ENCODE measurements at regions not wholly inside any gene's neighbourhood (a gene's known extent, or its start where the extent isn't known, plus 50 kb on each side); places are given as distances from the start of the nearest gene placed in this dataset.

DNA sequence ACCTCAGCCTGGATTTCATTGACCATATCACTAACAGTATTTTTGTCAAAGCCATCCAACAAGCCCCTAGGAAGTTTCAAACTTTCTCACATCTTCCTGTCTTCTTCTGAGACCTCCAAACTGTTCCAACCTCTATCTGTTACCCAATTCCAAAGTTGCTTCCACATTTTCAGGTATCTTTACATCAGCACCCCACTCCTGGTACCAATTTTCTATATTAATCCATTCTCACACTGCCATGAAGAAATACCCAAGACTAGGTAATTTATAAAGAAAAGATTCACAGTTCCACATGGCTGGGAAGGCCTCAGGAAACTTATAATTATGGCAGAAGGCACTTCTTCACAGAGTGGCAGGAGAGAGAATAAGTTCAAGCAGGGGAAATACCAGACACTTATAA, 571.9 kb upstream of the PHF14 start:
- intact Hi-C loops (cut with DNase I, micrococcal nuclease): no loop called here
- H3K27ac ChIP-seq (ENCODE audit: low read depth in 1 of 2, low read length in 2 of 2): no peak overlapping the region
- no peaks in the 10 kb centered on the region for H3K36me3 ChIP-seq (ENCODE audit: insufficient read depth, low read length)
- Mint-ChIP-seq H3K27ac (no peak overlapping the region), H3K4me3 (no peak overlapping the region), H3K4me1 (ENCODE audit: low read depth) (no peaks in the 10 kb centered on the region), H3K27me3 (no peaks in the 10 kb centered on the region), H3K36me3 (ENCODE audit: low read depth) (no peaks in the 10 kb centered on the region), H3K9me3 (peaks cover 11% of the 10 kb centered on the region)
- no peak for DNase-seq
- H3K4me1 ChIP-seq (ENCODE audit: insufficient read depth, low read length): no peaks in the 10 kb centered on the region
- no peak for ATAC-seq (ENCODE audit: poor library complexity)
- CTCF ChIA-PET: no interaction called here
- POLR2A ChIA-PET: no interaction called here
- H3K27me3 ChIP-seq (ENCODE audit: control insufficient read depth in 1 of 2, insufficient read depth in 2 of 2, low read length in 2 of 2): no peaks in the 10 kb centered on the region
- TF ChIP-seq, protein P1, sequence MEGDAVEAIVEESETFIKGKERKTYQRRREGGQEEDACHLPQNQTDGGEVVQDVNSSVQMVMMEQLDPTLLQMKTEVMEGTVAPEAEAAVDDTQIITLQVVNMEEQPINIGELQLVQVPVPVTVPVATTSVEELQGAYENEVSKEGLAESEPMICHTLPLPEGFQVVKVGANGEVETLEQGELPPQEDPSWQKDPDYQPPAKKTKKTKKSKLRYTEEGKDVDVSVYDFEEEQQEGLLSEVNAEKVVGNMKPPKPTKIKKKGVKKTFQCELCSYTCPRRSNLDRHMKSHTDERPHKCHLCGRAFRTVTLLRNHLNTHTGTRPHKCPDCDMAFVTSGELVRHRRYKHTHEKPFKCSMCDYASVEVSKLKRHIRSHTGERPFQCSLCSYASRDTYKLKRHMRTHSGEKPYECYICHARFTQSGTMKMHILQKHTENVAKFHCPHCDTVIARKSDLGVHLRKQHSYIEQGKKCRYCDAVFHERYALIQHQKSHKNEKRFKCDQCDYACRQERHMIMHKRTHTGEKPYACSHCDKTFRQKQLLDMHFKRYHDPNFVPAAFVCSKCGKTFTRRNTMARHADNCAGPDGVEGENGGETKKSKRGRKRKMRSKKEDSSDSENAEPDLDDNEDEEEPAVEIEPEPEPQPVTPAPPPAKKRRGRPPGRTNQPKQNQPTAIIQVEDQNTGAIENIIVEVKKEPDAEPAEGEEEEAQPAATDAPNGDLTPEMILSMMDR (IDR thresholded peaks at IDR 0.05): no peak
- peaks cover 13 to 15% of the 10 kb centered on the region in 2 experiments for H3K9me3 ChIP-seq (ENCODE audit: control insufficient read depth in 1 of 2, insufficient read depth in 1 of 2, low read length in 2 of 2)
- H3K4me3 ChIP-seq (ENCODE audit: low read length): no peak overlapping the region

DNA sequence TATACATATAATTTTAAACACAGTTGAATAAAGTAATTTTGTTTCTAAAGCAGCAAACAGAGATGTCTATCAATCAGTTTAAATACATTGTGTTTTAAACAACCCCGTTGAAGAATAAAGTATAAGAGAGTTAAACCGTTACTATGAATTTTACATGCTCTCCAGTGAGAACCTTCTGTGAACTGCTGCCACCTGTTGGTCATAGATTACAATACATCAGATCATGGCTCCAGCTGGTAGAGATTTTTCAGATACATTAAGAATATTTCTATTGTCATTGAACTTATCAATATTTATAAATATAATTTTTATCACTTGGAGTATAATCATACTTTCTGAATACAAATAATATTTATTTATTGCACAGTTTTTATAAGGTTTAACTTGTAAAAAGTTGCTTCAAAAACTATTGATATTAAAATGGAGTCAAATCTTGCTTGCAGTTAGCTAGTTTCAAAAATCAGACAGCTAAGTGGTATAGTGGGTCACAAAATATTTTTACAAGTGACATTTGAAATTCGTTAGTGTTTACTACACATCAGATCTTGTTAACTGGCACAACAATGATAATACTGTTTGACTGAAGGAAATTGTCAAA, 561.2 kb upstream of the PHF14 start:
- CTCF ChIA-PET: no interaction called here

DNA sequence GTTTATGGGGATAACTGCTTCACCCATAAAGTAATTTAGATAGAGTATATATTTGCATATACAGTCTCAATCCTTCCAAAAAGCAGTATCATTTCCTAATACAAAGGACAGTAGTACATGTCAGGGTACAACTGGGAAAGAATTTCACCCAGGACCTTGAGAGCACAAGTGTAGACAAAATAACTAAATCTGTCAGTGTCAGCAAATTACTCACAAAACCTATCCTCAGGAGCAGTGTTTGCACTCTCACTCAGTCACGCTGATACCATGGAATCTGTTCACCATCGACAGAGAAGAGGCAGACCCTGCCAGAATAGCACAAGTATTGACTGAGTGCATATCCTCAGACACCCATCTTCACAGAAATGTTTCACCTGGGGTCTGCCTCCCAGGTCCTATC, 554.7 kb upstream of the PHF14 start:
- POLR2A ChIA-PET: no interaction called here
- CTCF ChIA-PET: no interaction called here
- intact Hi-C loops (cut with DNase I, micrococcal nuclease): no loop called here

More for the DNA sequence above, 561.2 kb upstream of the PHF14 start:
- Mint-ChIP-seq H3K4me1 (ENCODE audit: low read depth) (no peaks in the 10 kb centered on the region), H3K36me3 (ENCODE audit: low read depth) (no peaks in the 10 kb centered on the region), H3K27ac (no peak overlapping the region), H3K27me3 (no peaks in the 10 kb centered on the region), H3K9me3 (no peaks in the 10 kb centered on the region), H3K4me3 (no peak overlapping the region)
- H3K4me3 ChIP-seq (ENCODE audit: low read length): no peak overlapping the region
- ATAC-seq (ENCODE audit: poor library complexity): no peak
- intact Hi-C loops (cut with DNase I, micrococcal nuclease): loop anchor here in 1 of 2 experiments (5.0 kb wide), 1 partner anchor 1995 kb away; no protein-coding TSS in a partner anchor
- H3K27ac ChIP-seq (ENCODE audit: low read depth in 1 of 2, low read length in 2 of 2): no peak overlapping the region
- no peaks in the 10 kb centered on the region for H3K27me3 ChIP-seq (ENCODE audit: control insufficient read depth in 1 of 2, insufficient read depth in 2 of 2, low read length in 2 of 2)
- no peaks in the 10 kb centered on the region for H3K4me1 ChIP-seq (ENCODE audit: insufficient read depth, low read length)
- TF ChIP-seq, protein P1 (IDR thresholded peaks at IDR 0.05): peak; percentile 56
- POLR2A ChIA-PET: no interaction called here
- DNase-seq: peak in 3 of 14 experiments; percentile 15 to 20 (median 19)
- H3K36me3 ChIP-seq (ENCODE audit: insufficient read depth, low read length): no peaks in the 10 kb centered on the region
- no peaks in the 10 kb centered on the region for H3K9me3 ChIP-seq (ENCODE audit: control insufficient read depth in 1 of 2, insufficient read depth in 1 of 2, low read length in 2 of 2)

More for the DNA sequence above, 554.7 kb upstream of the PHF14 start:
- DNase-seq (no peak), ATAC-seq (ENCODE audit: poor library complexity) (no peak)
- H3K9me3 ChIP-seq (ENCODE audit: control insufficient read depth in 1 of 2, insufficient read depth in 1 of 2, low read length in 2 of 2): no peaks in the 10 kb centered on the region
- H3K27ac ChIP-seq (ENCODE audit: low read depth in 1 of 2, low read length in 2 of 2): no peak overlapping the region
- no peaks in the 10 kb centered on the region for H3K36me3 ChIP-seq (ENCODE audit: insufficient read depth, low read length)
- Mint-ChIP-seq H3K9me3 (no peaks in the 10 kb centered on the region), H3K27ac (no peak overlapping the region), H3K27me3 (no peaks in the 10 kb centered on the region), H3K4me1 (ENCODE audit: low read depth) (no peaks in the 10 kb centered on the region), H3K4me3 (no peak overlapping the region), H3K36me3 (ENCODE audit: low read depth) (no peaks in the 10 kb centered on the region)
- H3K4me1 ChIP-seq (ENCODE audit: insufficient read depth, low read length): no peaks in the 10 kb centered on the region
- TF ChIP-seq, protein P1 (IDR thresholded peaks at IDR 0.05): no peak
- no peaks in the 10 kb centered on the region for H3K27me3 ChIP-seq (ENCODE audit: control insufficient read depth in 1 of 2, insufficient read depth in 2 of 2, low read length in 2 of 2)
- no peak overlapping the region for H3K4me3 ChIP-seq (ENCODE audit: low read length)
